Fibroblast of villous mesenchyme (primary cell): ENCODE measurements at regions not wholly inside any gene's neighbourhood (a gene's known extent, or its start where the extent isn't known, plus 50 kb on each side); places are given as distances from the start of the nearest gene placed in this dataset.

ENCODE experiments used
- DNase-seq: peaks from one replicate; pipeline ENCODE4 v3.0.0-alpha.2; 2010; ENCODE audit warnings: low read depth
- H3K4me3 ChIP-seq: 2 replicates; pipeline ENCODE4 v1.5.1; 2011; ENCODE audit warnings: low read depth, mild to moderate bottlenecking, low read length
- CTCF ChIP-seq: IDR thresholded peaks from 2 replicates; pipeline ENCODE4 v1.5.1; 2012; ENCODE audit warnings: low read depth, mild to moderate bottlenecking, low read length; ENCODE audit not compliant: insufficient read depth

DNA sequence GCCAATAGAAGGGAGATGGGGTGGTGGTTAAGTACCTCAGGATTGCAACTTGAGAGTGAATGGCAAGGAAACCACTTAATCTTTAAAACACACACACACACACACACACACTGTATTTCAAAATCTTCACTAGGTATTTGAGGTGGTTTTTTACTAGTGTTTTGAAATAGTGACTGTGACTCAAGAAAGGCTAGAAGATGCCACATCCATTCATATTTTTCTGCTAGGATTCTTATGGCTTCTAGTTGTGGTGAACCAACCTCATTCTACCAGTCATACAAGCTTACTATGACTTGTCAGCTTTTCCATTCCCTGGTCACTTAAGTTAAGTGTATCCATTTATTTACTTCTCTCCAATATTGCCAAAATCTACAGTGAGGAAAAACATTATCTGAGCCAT lies 519.4 kb upstream of the JAG1 start:
- TF ChIP-seq CTCF, result no peak
- no peak overlapping the region for H3K4me3 ChIP-seq
- no peak for DNase-seq

DNA sequence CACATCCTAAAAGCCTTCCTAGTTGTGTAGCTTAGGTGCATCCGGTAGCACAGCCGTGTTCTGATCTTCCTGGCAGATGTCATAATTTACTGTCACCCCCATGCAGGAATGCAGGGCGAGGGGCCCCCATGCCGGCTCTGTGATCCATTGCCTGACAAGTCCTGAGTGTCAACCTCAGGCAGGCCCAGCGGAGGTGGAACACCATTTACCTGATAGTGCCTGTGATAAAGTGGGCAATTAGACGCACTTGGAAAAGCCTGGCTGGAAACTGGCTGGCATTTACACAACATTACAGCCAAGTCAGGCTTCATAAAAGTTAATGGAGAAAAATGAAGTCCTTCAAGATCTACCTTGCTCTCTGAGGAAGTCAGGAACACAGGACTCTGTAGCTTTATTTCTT lies 521.4 kb upstream of the JAG1 start:
- no peak overlapping the region for H3K4me3 ChIP-seq
- no peak for TF ChIP-seq CTCF
- no peak for DNase-seq

GRCh38 chr20:11195899-11196558 lies 522.2 kb upstream of the JAG1 start:
- H3K4me3 ChIP-seq, result no peak overlapping the region
- no peak for TF ChIP-seq CTCF
- no peak for DNase-seq

GRCh38 chr20:11197851-11198250 lies 524.1 kb upstream of the JAG1 start:
- no peak for TF ChIP-seq CTCF
- DNase-seq, result no peak

DNA sequence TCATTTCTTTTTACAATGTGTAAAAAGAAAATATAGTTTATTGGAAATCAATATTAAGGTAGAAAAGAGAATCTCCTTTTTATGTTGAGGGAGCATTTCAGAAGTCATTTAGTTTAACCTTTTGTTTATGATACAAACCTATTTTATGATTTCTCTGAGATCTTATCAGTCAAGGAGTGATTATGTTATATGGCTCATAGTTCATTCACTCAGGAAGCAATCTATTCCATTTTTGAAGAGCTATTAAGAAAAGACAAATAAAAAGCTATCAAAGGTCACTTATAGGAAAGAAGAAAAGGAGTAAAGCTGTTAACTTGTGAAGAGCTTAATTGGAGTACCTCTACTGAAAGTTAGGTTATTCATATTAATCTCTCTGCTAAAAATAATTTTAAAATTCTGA lies 526.6 kb upstream of the JAG1 start:
- TF ChIP-seq CTCF, result no peak
- DNase-seq, result no peak
- no peak overlapping the region for H3K4me3 ChIP-seq

More at GRCh38 chr20:11197851-11198250, 524.1 kb upstream of the JAG1 start:
- no peak overlapping the region for H3K4me3 ChIP-seq

DNA sequence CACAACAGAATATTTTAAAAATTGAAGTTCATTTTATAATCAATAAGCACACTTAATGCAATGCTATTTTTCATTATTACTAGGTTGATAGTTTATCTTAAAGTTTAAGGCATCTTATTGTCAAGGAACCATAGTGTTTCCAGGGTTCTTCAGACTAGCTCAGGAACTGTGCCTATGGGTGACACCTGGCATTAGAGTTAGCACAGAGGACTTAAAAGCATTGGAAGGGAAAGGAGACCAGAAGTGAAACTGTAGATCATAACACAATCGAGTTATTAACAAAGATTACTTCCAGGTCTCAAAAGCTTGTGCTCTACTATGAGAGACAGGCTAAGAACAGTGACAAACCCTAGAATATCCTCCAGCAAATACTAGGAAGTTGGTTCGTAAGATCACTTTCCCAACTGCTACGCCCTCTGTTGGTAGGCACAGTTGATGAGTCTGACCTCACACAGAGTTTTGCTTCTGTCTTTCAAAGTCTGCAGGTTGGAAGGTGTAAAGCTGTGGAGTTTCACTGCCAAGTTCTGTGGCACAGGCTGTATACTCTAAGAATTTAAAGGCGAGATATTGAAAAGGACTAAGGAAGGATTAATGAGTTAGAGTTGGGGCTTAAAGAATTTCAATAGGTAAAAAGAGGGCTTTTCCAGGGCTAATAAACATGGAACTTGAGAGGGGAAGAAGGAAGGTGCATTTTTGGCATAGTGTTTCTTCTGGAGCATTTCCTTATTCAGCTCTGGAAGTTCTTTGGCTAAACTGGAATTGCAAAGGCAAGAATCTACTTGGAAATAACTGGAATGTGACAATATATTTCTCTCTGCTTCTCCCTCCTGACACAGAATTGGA lies 531.3 kb upstream of the JAG1 start:
- peak; percentile 93 for TF ChIP-seq CTCF
- no peak overlapping the region for H3K4me3 ChIP-seq
- peak; percentile 70 for DNase-seq
